GM13977 (cell line): ENCODE measurements at regions not wholly inside any gene's neighbourhood (a gene's known extent, or its start where the extent isn't known, plus 50 kb on each side); places are given as distances from the start of the nearest gene placed in this dataset.

Source experiments
- DNase-seq: peaks from one replicate; pipeline ENCODE4 v3.0.0; 2012; ENCODE audit warnings: low spot score
- CTCF ChIP-seq: IDR thresholded peaks from 2 replicates; pipeline ENCODE4 v1.5.1; 2012; ENCODE audit warnings: mild to moderate bottlenecking, control low read depth; ENCODE audit not compliant: insufficient read depth; ENCODE audit errors: extremely low read depth, missing control alignments
- in situ Hi-C: fragments of 300-500 bp; cut with MboI; formaldehyde crosslinking; loops from one replicate; pipeline ENCODE4 v1.12.0; 2022; ENCODE audit warnings: low sequenced_read_pairs, low pct_unique_long_range_greater_than_20kb, mixed read lengths, inconsistent platforms; ENCODE audit not compliant: unreplicated experiment

GRCh38 chr11:70019576-70020011 is 58.5 kb upstream of the ANO1 start:
- DNase-seq: no peak
- in situ Hi-C loops: no loop called here
- TF ChIP-seq CTCF: no peak

- TF ChIP-seq CTCF: no peak
- in situ Hi-C loops: no loop called here
- DNase-seq: no peak
Observed at GRCh38 chr11:70020336-70021214, 57.5 kb upstream of the ANO1 start.

GRCh38 chr11:70021586-70021985 is 56.5 kb upstream of the ANO1 start:
- no peak for TF ChIP-seq CTCF
- in situ Hi-C loops: no loop called here
- DNase-seq: no peak

- no peak for TF ChIP-seq CTCF
- in situ Hi-C loops: no loop called here
Observed at GRCh38 chr11:70024036-70024772, 53.9 kb upstream of the ANO1 start.

GRCh38 chr11:70024773-70025045 is 53.4 kb upstream of the ANO1 start:
- DNase-seq: no peak
- in situ Hi-C loops: no loop called here
- TF ChIP-seq CTCF: no peak

More at GRCh38 chr11:70024036-70024772, 53.9 kb upstream of the ANO1 start:
- DNase-seq: no peak

GRCh38 chr11:70025308-70025707 is 52.8 kb upstream of the ANO1 start:
- in situ Hi-C loops: no loop called here
- no peak for TF ChIP-seq CTCF
- no peak for DNase-seq
